ENCODE measurements at regions not wholly inside any gene's neighbourhood (a gene's known extent, or its start where the extent isn't known, plus 50 kb on each side); places are given as distances from the start of the nearest gene placed in this dataset.
"Not testable (repeated sequence)": the region's sequence is repeated elsewhere in the genome, so short reads cannot be mapped to it uniquely, and the experiment has no call there.

DNA sequence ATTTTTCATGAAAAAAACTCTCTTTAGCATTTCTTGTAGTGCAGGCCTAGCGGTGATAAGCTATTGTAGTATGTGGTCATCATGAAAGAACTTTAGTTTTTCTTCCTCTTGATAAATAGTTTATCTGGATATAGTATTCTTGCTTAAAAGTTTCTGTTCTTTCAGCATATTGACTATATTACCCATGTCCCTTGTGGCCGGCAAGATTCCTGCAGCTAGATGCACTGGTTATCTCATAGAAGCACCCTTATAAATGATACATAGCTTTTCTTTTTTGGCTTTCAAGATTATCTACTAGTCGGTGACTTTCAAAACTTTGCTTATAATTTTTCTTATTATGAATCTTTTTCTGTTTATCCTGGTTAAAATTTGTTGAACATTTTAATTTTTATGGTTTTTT lies 234.8 kb downstream of the ALG10 start:
- no peak for DNase-seq
- Histone ChIP-seq H3K9me3 (no peaks in the 10 kb centered on the region), H3K27ac (no peak overlapping the region), H3K4me1 (no peaks in the 10 kb centered on the region), H3K4me3 (no peak overlapping the region), H3K27me3 (no peaks in the 10 kb centered on the region), H3K9ac (ENCODE audit: low read depth in 2 of 2, low read length in 2 of 2) (no peak overlapping the region), H3K36me3 (no peaks in the 10 kb centered on the region)
- intact Hi-C loops (cut with DNase I) = no loop called here
- TF ChIP-seq, protein P1, sequence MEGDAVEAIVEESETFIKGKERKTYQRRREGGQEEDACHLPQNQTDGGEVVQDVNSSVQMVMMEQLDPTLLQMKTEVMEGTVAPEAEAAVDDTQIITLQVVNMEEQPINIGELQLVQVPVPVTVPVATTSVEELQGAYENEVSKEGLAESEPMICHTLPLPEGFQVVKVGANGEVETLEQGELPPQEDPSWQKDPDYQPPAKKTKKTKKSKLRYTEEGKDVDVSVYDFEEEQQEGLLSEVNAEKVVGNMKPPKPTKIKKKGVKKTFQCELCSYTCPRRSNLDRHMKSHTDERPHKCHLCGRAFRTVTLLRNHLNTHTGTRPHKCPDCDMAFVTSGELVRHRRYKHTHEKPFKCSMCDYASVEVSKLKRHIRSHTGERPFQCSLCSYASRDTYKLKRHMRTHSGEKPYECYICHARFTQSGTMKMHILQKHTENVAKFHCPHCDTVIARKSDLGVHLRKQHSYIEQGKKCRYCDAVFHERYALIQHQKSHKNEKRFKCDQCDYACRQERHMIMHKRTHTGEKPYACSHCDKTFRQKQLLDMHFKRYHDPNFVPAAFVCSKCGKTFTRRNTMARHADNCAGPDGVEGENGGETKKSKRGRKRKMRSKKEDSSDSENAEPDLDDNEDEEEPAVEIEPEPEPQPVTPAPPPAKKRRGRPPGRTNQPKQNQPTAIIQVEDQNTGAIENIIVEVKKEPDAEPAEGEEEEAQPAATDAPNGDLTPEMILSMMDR (IDR thresholded peaks at IDR 0.05) = no peak

DNA sequence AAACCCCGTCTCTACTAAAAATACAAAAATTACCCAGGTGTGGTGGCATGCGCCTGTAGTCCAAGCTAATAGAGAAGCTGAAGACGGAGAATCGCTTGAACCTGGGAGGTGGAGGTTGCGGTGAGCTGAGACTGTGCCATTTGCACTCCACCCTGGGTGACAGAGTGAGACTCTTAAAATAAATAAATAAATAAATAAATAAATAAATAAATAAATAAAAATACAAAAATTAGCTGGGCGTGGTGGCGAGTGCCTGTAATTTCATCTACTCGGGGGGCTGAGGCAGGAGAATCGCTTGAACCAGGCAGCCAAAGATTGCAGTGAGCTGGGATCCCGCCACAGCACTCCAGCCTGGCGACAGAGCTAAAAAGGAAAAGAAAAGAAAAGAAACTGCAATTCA lies 239.8 kb downstream of the ALG10 start:
- H3K4me3 ChIP-seq; H3K27ac ChIP-seq; intact Hi-C loops (cut with DNase I); H3K4me1 ChIP-seq; H3K9me3 ChIP-seq; H3K36me3 ChIP-seq; DNase-seq; H3K9ac ChIP-seq (ENCODE audit: low read depth in 2 of 2, low read length in 2 of 2); H3K27me3 ChIP-seq: not testable (repeated sequence)

DNA sequence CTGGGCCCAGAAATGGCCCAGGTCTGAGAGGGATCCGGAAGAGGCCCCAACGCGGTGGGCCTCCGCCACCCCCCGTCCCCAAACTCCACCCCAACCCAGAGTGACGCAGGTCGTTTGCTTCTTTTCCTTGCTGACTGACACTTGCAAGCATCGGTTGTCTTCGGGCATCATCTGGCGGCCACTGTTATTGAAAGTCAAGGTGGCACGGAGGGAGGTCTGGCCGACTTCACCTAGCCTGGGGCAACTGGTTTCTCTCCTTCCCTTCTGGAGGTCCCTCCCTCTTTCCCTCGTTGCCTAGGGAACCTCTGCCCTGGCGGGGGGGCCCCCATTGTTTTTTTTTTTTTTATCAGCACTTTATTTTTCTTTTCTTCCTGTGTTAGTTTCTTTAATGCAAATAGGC lies 241.8 kb downstream of the ALG10 start:
- no peak for DNase-seq
- intact Hi-C loops (cut with DNase I) = no loop called here

DNA sequence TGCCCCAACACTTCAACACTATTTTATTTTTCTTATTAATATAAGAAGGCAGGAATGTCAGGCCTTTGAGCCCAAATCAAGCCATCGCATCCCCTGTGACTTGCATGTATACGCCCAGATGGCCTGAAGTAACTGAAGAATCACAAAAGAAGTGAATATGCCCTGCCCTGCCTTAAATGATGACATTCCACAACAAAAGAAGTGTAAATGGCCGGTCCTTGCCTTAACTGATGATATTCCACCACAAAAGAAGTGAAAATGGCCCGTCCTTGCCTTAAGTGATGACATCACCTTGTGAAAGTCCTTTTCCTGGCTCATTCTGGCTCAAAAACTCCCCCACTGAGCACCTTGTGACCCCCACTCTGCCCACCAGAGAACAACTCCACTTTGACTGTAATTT lies 251.4 kb downstream of the ALG10 start:
- H3K4me1 ChIP-seq; H3K4me3 ChIP-seq; H3K27ac ChIP-seq; H3K36me3 ChIP-seq; intact Hi-C loops (cut with DNase I); H3K27me3 ChIP-seq; DNase-seq; H3K9ac ChIP-seq (ENCODE audit: low read depth in 2 of 2, low read length in 2 of 2); H3K9me3 ChIP-seq: not testable (repeated sequence)

More for the DNA sequence above, 241.8 kb downstream of the ALG10 start:
- TF ChIP-seq, protein P1 (IDR thresholded peaks at IDR 0.05) = no peak
- no peak overlapping the region for H3K27ac ChIP-seq
- H3K27me3 ChIP-seq = no peaks in the 10 kb centered on the region
- no peak overlapping the region for H3K4me3 ChIP-seq
- H3K4me1 ChIP-seq = no peaks in the 10 kb centered on the region
- no peak overlapping the region for H3K9ac ChIP-seq (ENCODE audit: low read depth in 2 of 2, low read length in 2 of 2)
- no peaks in the 10 kb centered on the region for H3K9me3 ChIP-seq
- H3K36me3 ChIP-seq = no peaks in the 10 kb centered on the region

DNA sequence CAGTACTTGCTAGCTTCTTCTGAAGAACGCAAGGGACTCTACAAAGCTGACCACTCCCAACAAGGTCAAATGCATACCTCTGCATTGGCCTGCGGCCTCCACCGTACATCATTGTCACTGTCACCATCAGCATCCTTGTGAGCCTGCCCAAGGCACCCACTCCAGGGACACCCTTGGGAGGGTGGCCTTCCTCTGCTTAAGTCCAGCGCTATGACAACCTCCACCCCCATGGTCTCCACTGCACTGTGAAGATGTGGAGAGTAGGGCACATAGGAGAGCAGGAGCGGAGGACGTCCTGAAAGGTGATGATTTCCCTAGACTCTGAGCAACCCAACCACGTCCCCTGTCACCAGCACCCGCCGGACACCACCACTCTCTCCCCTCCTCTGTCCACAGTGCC lies 252.8 kb downstream of the ALG10 start:
- H3K9me3 ChIP-seq = no peaks in the 10 kb centered on the region
- no peaks in the 10 kb centered on the region for H3K27me3 ChIP-seq
- no peaks in the 10 kb centered on the region for H3K36me3 ChIP-seq
- DNase-seq = no peak
- no peaks in the 10 kb centered on the region for H3K4me1 ChIP-seq
- TF ChIP-seq, protein P1 (IDR thresholded peaks at IDR 0.05) = no peak
- H3K27ac ChIP-seq = no peak overlapping the region
- H3K9ac ChIP-seq (ENCODE audit: low read depth in 2 of 2, low read length in 2 of 2) = no peak overlapping the region
- intact Hi-C loops (cut with DNase I) = no loop called here
- H3K4me3 ChIP-seq = no peak overlapping the region

DNA sequence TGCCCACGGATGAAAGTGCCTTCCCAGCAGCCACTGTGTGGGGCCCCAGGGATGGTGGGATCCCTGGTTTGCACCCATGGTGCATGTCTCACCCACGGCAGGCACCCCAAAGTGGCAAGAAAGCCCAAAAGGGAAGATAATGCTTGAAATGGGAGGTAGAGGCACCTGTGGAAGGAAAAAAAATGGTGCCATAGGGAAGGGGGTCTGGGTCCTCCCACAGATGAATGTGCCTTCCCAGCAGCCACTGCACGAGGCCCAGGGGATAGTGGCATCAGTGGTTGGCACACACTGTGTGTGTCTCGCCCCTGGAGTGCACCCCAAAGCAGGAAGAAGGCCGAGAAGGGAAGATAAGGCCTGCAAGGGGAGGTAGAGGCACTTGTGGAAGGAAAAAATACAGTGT lies 264.2 kb downstream of the ALG10 start:
- TF ChIP-seq, protein P1 (IDR thresholded peaks at IDR 0.05) = no peak
- Histone ChIP-seq H3K4me1 (no peaks in the 10 kb centered on the region), H3K27ac (no peak overlapping the region), H3K9me3 (no peaks in the 10 kb centered on the region), H3K4me3 (no peak overlapping the region), H3K27me3 (no peaks in the 10 kb centered on the region), H3K9ac (ENCODE audit: low read depth in 2 of 2, low read length in 2 of 2) (no peak overlapping the region), H3K36me3 (no peaks in the 10 kb centered on the region)
- no peak for DNase-seq
- intact Hi-C loops (cut with DNase I) = no loop called here

DNA sequence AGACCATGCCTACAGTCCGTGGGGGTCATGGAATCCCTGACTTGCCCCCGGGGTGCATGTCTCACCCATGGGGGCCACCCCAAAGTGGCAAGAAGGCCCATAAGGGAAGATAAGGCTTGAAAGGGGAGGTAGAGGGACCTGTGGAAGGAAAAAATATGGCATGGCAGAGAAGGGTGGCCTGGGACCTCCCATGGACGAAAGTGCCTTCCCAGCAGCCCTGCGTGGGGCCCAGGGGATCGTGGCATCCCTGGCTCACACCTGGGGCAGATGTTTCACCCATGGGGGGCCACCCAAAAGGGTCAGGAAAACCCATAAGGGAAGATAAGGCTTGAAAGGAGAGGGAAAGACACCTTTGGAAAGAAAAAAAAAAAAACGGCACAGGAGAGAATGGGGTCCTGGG lies 264.6 kb downstream of the ALG10 start:
- TF ChIP-seq, protein P1 (IDR thresholded peaks at IDR 0.05) = no peak
- Histone ChIP-seq H3K27ac (no peak overlapping the region), H3K9ac (ENCODE audit: low read depth in 2 of 2, low read length in 2 of 2) (no peak overlapping the region), H3K4me1 (no peaks in the 10 kb centered on the region), H3K4me3 (no peak overlapping the region), H3K36me3 (no peaks in the 10 kb centered on the region), H3K27me3 (no peaks in the 10 kb centered on the region), H3K9me3 (no peaks in the 10 kb centered on the region)
- no peak for DNase-seq
- intact Hi-C loops (cut with DNase I) = no loop called here
